Type B pancreatic cell (in vitro differentiated cells): ENCODE measurements at regions not wholly inside any gene's neighbourhood (a gene's known extent, or its start where the extent isn't known, plus 50 kb on each side); places are given as distances from the start of the nearest gene placed in this dataset.

ENCODE experiments used
- DNase-seq: peaks from one replicate; pipeline ENCODE4 v3.0.0; 2021; ENCODE audit warnings: mixed read lengths; ENCODE audit not compliant: unreplicated experiment; ENCODE audit errors: extremely low spot score
- H3K27ac Mint-ChIP-seq: 2 replicates; pipeline ENCODE4 v1.8.0; 2021; ENCODE audit warnings: mild to moderate bottlenecking, mixed read lengths
- H3K27me3 Mint-ChIP-seq: 2 replicates; pipeline ENCODE4 v1.8.0; 2021; ENCODE audit warnings: mixed read lengths
- H3K36me3 Mint-ChIP-seq: 2 replicates; pipeline ENCODE4 v1.8.0; 2021; ENCODE audit warnings: mixed read lengths
- H3K4me1 Mint-ChIP-seq: one replicate; pipeline ENCODE4 v1.8.0; 2021; ENCODE audit warnings: mixed read lengths; ENCODE audit not compliant: unreplicated experiment
- H3K4me3 Mint-ChIP-seq: 2 replicates; pipeline ENCODE4 v1.8.0; 2021; ENCODE audit warnings: mild to moderate bottlenecking, mixed read lengths
- H3K9me3 Mint-ChIP-seq: 2 replicates; pipeline ENCODE4 v1.8.0; 2021; ENCODE audit warnings: mixed read lengths
- TF ChIP-seq, protein P1 (sequence below): fragments of 200-600 bp; sonication (generic); conservative IDR thresholded peaks from 2 replicates; pipeline ENCODE4 v1.5.0; 2021; ENCODE audit warnings: antibody characterized with exemption, mild to moderate bottlenecking

DNA sequence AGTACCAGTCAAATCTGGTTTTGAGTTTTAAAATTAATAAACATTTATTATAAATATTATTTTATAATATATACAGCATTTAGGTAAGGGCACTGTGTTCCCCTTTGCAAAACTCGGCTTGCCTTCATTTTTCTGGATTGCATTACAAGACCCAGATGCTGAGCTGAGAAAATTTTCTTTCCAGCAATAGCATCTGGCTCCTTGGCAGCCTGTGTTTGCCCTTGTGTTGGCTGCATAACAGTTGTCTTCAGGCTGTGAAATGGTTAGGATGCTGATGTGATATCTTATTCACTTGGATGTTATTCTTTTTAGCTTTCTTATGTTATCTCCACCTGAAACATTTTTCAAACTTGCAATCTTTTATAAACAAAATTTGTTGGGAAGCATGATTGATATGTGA lies 784.4 kb downstream of the DACH1 start:
- Mint-ChIP-seq H3K4me3 (no peak overlapping the region), H3K36me3 (no peaks in the 10 kb centered on the region), H3K4me1 (peaks cover 6% of the 10 kb centered on the region), H3K27ac (no peak overlapping the region), H3K9me3 (no peaks in the 10 kb centered on the region), H3K27me3 (no peaks in the 10 kb centered on the region)
- TF ChIP-seq, protein P1, sequence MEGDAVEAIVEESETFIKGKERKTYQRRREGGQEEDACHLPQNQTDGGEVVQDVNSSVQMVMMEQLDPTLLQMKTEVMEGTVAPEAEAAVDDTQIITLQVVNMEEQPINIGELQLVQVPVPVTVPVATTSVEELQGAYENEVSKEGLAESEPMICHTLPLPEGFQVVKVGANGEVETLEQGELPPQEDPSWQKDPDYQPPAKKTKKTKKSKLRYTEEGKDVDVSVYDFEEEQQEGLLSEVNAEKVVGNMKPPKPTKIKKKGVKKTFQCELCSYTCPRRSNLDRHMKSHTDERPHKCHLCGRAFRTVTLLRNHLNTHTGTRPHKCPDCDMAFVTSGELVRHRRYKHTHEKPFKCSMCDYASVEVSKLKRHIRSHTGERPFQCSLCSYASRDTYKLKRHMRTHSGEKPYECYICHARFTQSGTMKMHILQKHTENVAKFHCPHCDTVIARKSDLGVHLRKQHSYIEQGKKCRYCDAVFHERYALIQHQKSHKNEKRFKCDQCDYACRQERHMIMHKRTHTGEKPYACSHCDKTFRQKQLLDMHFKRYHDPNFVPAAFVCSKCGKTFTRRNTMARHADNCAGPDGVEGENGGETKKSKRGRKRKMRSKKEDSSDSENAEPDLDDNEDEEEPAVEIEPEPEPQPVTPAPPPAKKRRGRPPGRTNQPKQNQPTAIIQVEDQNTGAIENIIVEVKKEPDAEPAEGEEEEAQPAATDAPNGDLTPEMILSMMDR, result no peak
- no peak for DNase-seq

DNA sequence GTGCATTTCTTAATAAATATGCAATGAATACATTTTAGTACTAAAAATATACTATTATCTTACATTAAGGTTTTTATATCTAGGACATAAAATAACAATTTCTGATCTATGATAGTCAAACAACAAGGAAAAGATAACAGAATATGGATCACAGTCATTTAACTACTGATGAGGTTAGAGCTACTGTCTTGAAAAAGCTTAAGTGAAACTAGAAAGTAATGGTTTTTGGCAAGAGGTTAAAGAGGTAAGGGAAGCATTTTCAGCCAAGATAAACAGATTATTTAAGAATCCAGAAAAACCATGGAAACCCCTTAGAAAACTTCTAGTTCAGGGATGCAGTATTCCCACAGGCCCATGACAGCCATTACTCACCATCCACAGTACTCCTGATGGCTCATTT lies 787.4 kb downstream of the DACH1 start:
- peaks cover 6% of the 10 kb centered on the region for H3K4me1 Mint-ChIP-seq
- TF ChIP-seq, protein P1, result no peak
- no peaks in the 10 kb centered on the region for H3K27me3 Mint-ChIP-seq
- H3K9me3 Mint-ChIP-seq, result no peaks in the 10 kb centered on the region
- no peak for DNase-seq
- H3K36me3 Mint-ChIP-seq, result no peaks in the 10 kb centered on the region
- no peak overlapping the region for H3K27ac Mint-ChIP-seq
- H3K4me3 Mint-ChIP-seq, result no peak overlapping the region

DNA sequence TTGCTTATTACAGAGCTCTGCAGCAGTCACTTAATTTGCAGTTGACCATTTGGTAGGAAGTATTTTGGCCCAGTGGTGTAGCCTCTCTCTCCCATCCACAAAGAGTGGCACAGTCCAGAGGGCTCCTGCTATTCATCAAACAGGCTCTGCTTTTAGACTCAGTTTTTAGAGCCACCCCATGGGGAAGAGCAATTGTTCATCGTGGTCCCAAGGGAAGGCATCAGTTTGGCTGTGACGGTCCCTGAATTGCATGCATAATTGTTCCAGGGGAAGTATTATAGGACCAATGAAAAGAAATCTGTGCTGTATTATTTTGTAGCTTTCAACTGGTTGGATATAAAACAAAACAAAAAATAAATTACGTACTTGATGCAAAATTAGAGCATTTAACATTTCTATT lies 799.0 kb downstream of the DACH1 start:
- H3K27me3 Mint-ChIP-seq, result no peaks in the 10 kb centered on the region
- H3K9me3 Mint-ChIP-seq, result peaks cover 11% of the 10 kb centered on the region
- DNase-seq, result no peak
- no peak overlapping the region for H3K4me3 Mint-ChIP-seq
- TF ChIP-seq, protein P1, result no peak
- no peaks in the 10 kb centered on the region for H3K36me3 Mint-ChIP-seq
- no peak overlapping the region for H3K27ac Mint-ChIP-seq
- H3K4me1 Mint-ChIP-seq, result no peaks in the 10 kb centered on the region

DNA sequence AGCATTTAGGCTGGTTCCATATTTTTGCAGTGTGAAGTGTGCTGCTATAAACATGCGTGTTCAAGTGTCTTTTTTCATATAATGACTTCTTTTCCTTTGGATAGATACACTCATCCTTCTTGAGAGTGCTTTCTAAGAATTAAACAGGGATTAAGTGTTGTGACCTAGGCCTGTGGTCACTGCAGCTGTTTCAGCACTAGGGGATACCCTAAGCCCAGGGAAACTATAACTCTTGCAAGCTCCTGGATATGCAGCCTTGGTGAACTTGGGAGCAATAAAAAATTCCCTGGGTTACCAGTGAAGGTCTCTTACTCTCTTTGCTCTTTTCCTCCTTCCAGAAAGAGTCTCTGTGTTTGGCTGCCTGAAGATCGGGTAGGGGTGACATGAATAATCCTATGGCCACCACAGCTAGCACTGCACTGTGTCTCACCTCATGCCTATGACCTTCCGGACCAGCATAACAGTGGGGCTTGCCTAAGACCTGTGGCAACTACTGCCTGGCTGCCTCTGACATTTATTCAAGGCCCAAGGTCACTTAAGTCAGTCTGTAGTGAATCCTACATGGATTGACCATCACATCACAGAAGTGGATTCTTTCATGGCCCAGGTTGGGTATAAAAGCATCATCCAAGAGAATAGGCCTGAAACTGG lies 799.7 kb downstream of the DACH1 start:
- Mint-ChIP-seq H3K4me1 (no peaks in the 10 kb centered on the region), H3K4me3 (no peak overlapping the region), H3K27ac (no peak overlapping the region), H3K36me3 (no peaks in the 10 kb centered on the region), H3K9me3 (peaks cover 16% of the 10 kb centered on the region), H3K27me3 (no peaks in the 10 kb centered on the region)
- TF ChIP-seq, protein P1, result peak; percentile 51
- DNase-seq, result no peak

DNA sequence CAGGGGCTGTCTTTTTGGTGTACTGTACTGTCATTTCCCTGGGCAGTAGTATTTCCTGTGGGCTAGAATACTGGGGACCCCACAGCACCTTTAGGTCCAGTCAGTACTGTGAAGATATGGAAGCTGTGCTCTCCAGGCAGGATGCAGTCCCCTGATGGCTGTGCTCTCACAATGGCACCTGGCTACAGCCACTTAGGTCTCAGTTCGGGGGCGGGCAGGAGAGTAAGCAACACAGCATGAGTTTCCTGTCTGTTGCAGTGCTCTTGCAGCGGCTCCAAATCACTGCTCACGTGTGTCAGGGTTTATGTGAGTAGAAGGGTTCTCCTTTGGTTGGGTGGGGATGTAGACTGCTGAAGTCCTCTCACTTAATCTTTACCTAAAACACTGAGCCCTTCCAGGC lies 810.4 kb downstream of the DACH1 start:
- TF ChIP-seq, protein P1, result no peak
- peaks cover 8% of the 10 kb centered on the region for H3K9me3 Mint-ChIP-seq
- H3K27me3 Mint-ChIP-seq, result no peaks in the 10 kb centered on the region
- H3K27ac Mint-ChIP-seq, result no peak overlapping the region
- H3K4me1 Mint-ChIP-seq, result no peaks in the 10 kb centered on the region
- H3K36me3 Mint-ChIP-seq, result peaks cover 3% of the 10 kb centered on the region
- DNase-seq, result no peak
- H3K4me3 Mint-ChIP-seq, result no peak overlapping the region

DNA sequence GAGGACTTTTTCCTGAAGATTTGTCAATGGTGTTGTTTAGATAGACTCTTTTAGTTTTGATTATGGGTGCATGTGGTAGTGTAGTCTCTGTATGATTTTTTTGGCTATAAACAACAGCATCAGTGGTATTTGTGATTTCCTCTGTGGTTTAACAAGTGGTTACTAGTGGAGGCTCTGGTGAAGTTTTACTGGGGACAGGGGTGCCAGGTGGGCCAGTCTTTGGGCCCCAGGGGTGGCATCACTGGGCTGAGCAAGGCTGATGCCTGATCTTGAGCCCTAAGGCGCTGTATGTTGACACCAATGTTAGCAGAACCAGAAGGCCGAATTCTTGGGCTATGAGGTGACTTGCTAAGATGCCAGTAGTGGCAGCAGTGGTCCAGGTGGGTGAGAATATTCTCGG lies 811.4 kb downstream of the DACH1 start:
- H3K27ac Mint-ChIP-seq, result no peak overlapping the region
- DNase-seq, result no peak
- TF ChIP-seq, protein P1, result no peak
- H3K27me3 Mint-ChIP-seq, result no peaks in the 10 kb centered on the region
- H3K4me1 Mint-ChIP-seq, result no peaks in the 10 kb centered on the region
- H3K36me3 Mint-ChIP-seq, result peaks cover 3% of the 10 kb centered on the region
- no peak overlapping the region for H3K4me3 Mint-ChIP-seq
- H3K9me3 Mint-ChIP-seq, result peaks cover 8% of the 10 kb centered on the region
